ENCODE measurements at regions not wholly inside any gene's neighbourhood (a gene's known extent, or its start where the extent isn't known, plus 50 kb on each side); places are given as distances from the start of the nearest gene placed in this dataset.

GRCh38 chr2:133658020-133658903 lies 90.0 kb upstream of the NCKAP5 start:
- no peaks in the 10 kb centered on the region for H3K79me2 ChIP-seq (ENCODE audit: control insufficient read depth in 1 of 2, insufficient read depth in 2 of 2, low read length in 2 of 2)
- 0 out of 2 replicates have a peak overlapping the region, but pooled peaks have one; percentile 10 for H2BK5ac ChIP-seq (ENCODE audit: low read depth, low read length)
- no peak overlapping the region for H3K9ac ChIP-seq (replicated peaks in 1 of 4; ENCODE audit: extremely low read depth in 1 of 4, low read depth in 3 of 4, low read length in 3 of 4)
- no peak overlapping the region for H3K56ac ChIP-seq (replicated peaks; ENCODE audit: insufficient read length, low read depth, low read length)
- DNase-seq (ENCODE audit: low read depth in 1 of 2, low spot score in 2 of 2) (no peak), FAIRE-seq (no peak)
- H2AK5ac ChIP-seq (ENCODE audit: low read depth, low read length) = no peak overlapping the region
- H3K4ac ChIP-seq (replicated peaks; ENCODE audit: insufficient read length, low read depth, low read length) = no peak overlapping the region
- H3K9me3 ChIP-seq (ENCODE audit: insufficient read depth in 2 of 2, low read depth in 1 of 2, low read length in 1 of 2) = no peaks in the 10 kb centered on the region
- H4K5ac ChIP-seq (ENCODE audit: insufficient read length, low read depth, low read length) = no peak overlapping the region
- H3K18ac ChIP-seq (ENCODE audit: extremely low read depth, low read length) = no peak overlapping the region; the same call in 1 of the 2 replicates
- H2BK20ac ChIP-seq (ENCODE audit: low read length) = no peak overlapping the region
- no peak overlapping the region for H2BK15ac ChIP-seq (ENCODE audit: low read length)
- H3K27me3 ChIP-seq (replicated peaks in 1 of 4; ENCODE audit: control insufficient read depth in 3 of 4, extremely low read depth in 1 of 4, insufficient read depth in 3 of 4, low read length in 3 of 4) = no peaks in the 10 kb centered on the region
- no peaks in the 10 kb centered on the region for H4K20me1 ChIP-seq (replicated peaks in 1 of 2; ENCODE audit: control insufficient read depth in 1 of 2, insufficient read depth in 2 of 2, low read length in 2 of 2)
- H3K4me3 ChIP-seq (ENCODE audit: extremely low read depth in 1 of 4, insufficient read depth in 2 of 4, low read depth in 3 of 4, low read length in 4 of 4) = no peak overlapping the region
- no peak overlapping the region for H4K8ac ChIP-seq (ENCODE audit: extremely low read depth, insufficient read depth, low read length)
- H2BK12ac ChIP-seq (ENCODE audit: low read depth, low read length) = peak overlapping the region; percentile 87; the same call in 1 of the 2 replicates
- no peak overlapping the region for H3K27ac ChIP-seq (ENCODE audit: low read depth, low read length)
- ChIA-PET POLR2A (ENCODE audit: partially characterized antibody) (interaction anchor here (1.5 kb wide), 1 partner anchor 17 kb away, joined by 3 read pairs; no protein-coding TSS in a partner anchor), CTCF (ENCODE audit: partially characterized antibody) (interaction anchor here (2.3 kb wide), 1 partner anchor 139 kb away, joined by 5 read pairs; no protein-coding TSS in a partner anchor)
- 83% methylated on average over 10 of the region's 11 CpGs; no CpG with 5 or more reads in 1 of the 2 experiments for WGBS, 2 experiments (ENCODE audit: extremely low coverage in 1 of 2, insufficient coverage in 1 of 2, insufficient read length in 1 of 2, insufficient replicate concordance in 2 of 2, low coverage in 1 of 2, low lambda C conversion rate in 2 of 2, missing lambda C conversion rate in 1 of 2)
- no peaks in the 10 kb centered on the region for H3K23me2 ChIP-seq (ENCODE audit: low read depth, low read length)
- H4K91ac ChIP-seq (replicated peaks; ENCODE audit: insufficient read length, low read length) = no peak overlapping the region
- peaks cover 0 to 6% (median 2%) of the 10 kb centered on the region in 4 experiments; a peak in 1 of 7 replicates for H3K4me1 ChIP-seq (replicated peaks in 1 of 4; ENCODE audit: control insufficient read depth in 3 of 4, insufficient read depth in 4 of 4, low read length in 3 of 4)
- H3K79me1 ChIP-seq (ENCODE audit: low read depth, low read length) = no peaks in the 10 kb centered on the region
- no peaks in the 10 kb centered on the region for H3K36me3 ChIP-seq (ENCODE audit: control insufficient read depth in 2 of 4, insufficient read depth in 4 of 4, low read length in 3 of 4)
- no peak overlapping the region for H3K14ac ChIP-seq (ENCODE audit: insufficient read length)
- peak overlapping the region; percentile 63 for H2AFZ ChIP-seq (ENCODE audit: low read length)
- no peak overlapping the region for H3K4me2 ChIP-seq (ENCODE audit: insufficient read depth in 1 of 2, low read depth in 2 of 2, low read length in 2 of 2)
- no peak overlapping the region for H3K23ac ChIP-seq (ENCODE audit: insufficient read length)
- H2BK120ac ChIP-seq (replicated peaks; ENCODE audit: low read depth, low read length) = no peak overlapping the region
- TF ChIP-seq TAF7 (optimal IDR thresholded peaks at IDR 0.05; ENCODE audit: borderline replicate concordance, low read depth, low read length) (no peak), CHD1 (IDR thresholded peaks at IDR 0.05; ENCODE audit: low read depth, low read length) (no peak), GABPA (IDR thresholded peaks at IDR 0.05; ENCODE audit: borderline replicate concordance, insufficient read depth, low read length) (no peak), SP1 (IDR thresholded peaks at IDR 0.05; ENCODE audit: low read depth, low read length) (no peak), KDM1A (IDR thresholded peaks at IDR 0.05; ENCODE audit: borderline replicate concordance, low read length) (no peak), CBX5 (IDR thresholded peaks at IDR 0.05; ENCODE audit: low read depth, low read length) (no peak), EZH2 (IDR thresholded peaks at IDR 0.05; ENCODE audit: low read depth, low read length, severe bottlenecking) (no peak), BCL11A (IDR thresholded peaks at IDR 0.05; ENCODE audit: low read depth in 2 of 2, low read length in 2 of 2) (no peak), TCF12 (IDR thresholded peaks at IDR 0.05; ENCODE audit: low read depth, low read length) (no peak), TAF1 (IDR thresholded peaks at IDR 0.05; ENCODE audit: low read depth, low read length) (no peak), TBP (IDR thresholded peaks at IDR 0.05; ENCODE audit: low read depth, low read length) (no peak), SIX5 (IDR thresholded peaks at IDR 0.05; ENCODE audit: low read depth, low read length) (no peak)

Measured in H1 (cell line).